WTC11 (cell line): ENCODE measurements at regions not wholly inside any gene's neighbourhood (a gene's known extent, or its start where the extent isn't known, plus 50 kb on each side); places are given as distances from the start of the nearest gene placed in this dataset.

Experiments used
- ATAC-seq: fragments of 200-7000 bp; cut with Tn5 transposase; 2 replicates; pipeline ENCODE4 v1.10.0; 2021; ENCODE audit warnings: mild to moderate bottlenecking, moderate library complexity
- CTCF ChIA-PET: fragments of 300-600 bp; sonication (Branson Sonifier 250); formaldehyde crosslinking; loops from one replicate; lab custom pipeline; 2021; ENCODE audit warnings: antibody characterized with exemption; lab: Charles Lee
- POLR2A ChIA-PET: fragments of 350-600 bp; sonication (Branson Sonifier 250); formaldehyde crosslinking; loops from one replicate; lab custom pipeline; 2021; ENCODE audit warnings: antibody characterized with exemption; lab: Charles Lee
- DNase-seq: peaks from one replicate; pipeline ENCODE4 v3.0.0; 2021; ENCODE audit warnings: low spot score
- H3K27ac Mint-ChIP-seq: 2 replicates; pipeline ENCODE4 v1.8.0; 2021; ENCODE audit warnings: mixed read lengths
- H3K27me3 Mint-ChIP-seq: 2 replicates; pipeline ENCODE4 v1.8.0; 2021; ENCODE audit warnings: low read depth, mild to moderate bottlenecking, moderate library complexity, mixed read lengths
- H3K36me3 Mint-ChIP-seq: 2 replicates; pipeline ENCODE4 v1.8.0; 2021; ENCODE audit warnings: mixed read lengths
- H3K4me1 Mint-ChIP-seq: 2 replicates; pipeline ENCODE4 v1.8.0; 2022; ENCODE audit warnings: mixed read lengths
- H3K4me3 Mint-ChIP-seq: 2 replicates; pipeline ENCODE4 v1.8.0; 2021; ENCODE audit warnings: mild to moderate bottlenecking, moderate library complexity, mixed read lengths
- H3K9me3 Mint-ChIP-seq: 2 replicates; pipeline ENCODE4 v1.8.0; 2021; ENCODE audit warnings: mixed read lengths
- CBFB ChIP-seq: sonication (generic); formaldehyde crosslinking; IDR thresholded peaks from 2 replicates; pipeline ENCODE4 v1.8.1; 2022; ENCODE audit warnings: mild to moderate bottlenecking, low read depth, missing genetic modification reagents
- FOXK1 ChIP-seq: sonication (generic); formaldehyde crosslinking; IDR thresholded peaks from 2 replicates; pipeline ENCODE4 v1.8.0; 2022; ENCODE audit warnings: mild to moderate bottlenecking, moderate library complexity, missing genetic modification reagents
- MYBL2 ChIP-seq: sonication (generic); formaldehyde crosslinking; IDR thresholded peaks from 2 replicates; pipeline ENCODE4 v1.8.1; 2023; ENCODE audit warnings: mild to moderate bottlenecking, moderate library complexity, missing genetic modification reagents
- NFATC4 ChIP-seq: fragments of 250-450 bp; sonication (Bioruptor Pico); IDR thresholded peaks from 2 replicates; pipeline ENCODE4 v1.9.0; 2021; ENCODE audit warnings: mild to moderate bottlenecking
- NFYB ChIP-seq: sonication (generic); formaldehyde crosslinking; conservative IDR thresholded peaks from 2 replicates; pipeline ENCODE4 v1.8.0; 2022; ENCODE audit warnings: low read depth, missing genetic modification reagents
- NR2C2 ChIP-seq: sonication (generic); formaldehyde crosslinking; IDR thresholded peaks from 2 replicates; pipeline ENCODE4 v1.8.0; 2022; ENCODE audit warnings: mild to moderate bottlenecking, missing genetic modification reagents
- SMAD3 ChIP-seq: sonication (generic); formaldehyde crosslinking; IDR thresholded peaks from 2 replicates; pipeline ENCODE4 v1.8.0; 2022; ENCODE audit warnings: missing genetic modification reagents, mild to moderate bottlenecking, borderline replicate concordance
- TCF7 ChIP-seq: sonication (generic); formaldehyde crosslinking; IDR thresholded peaks from 2 replicates; pipeline ENCODE4 v1.8.0; 2022; ENCODE audit warnings: mild to moderate bottlenecking, low read depth, missing genetic modification reagents, moderate library complexity
- ZNF219 ChIP-seq: sonication (generic); formaldehyde crosslinking; IDR thresholded peaks from 2 replicates; pipeline ENCODE4 v1.8.0; 2023; ENCODE audit warnings: missing genetic modification reagents, mild to moderate bottlenecking, borderline replicate concordance
- ZNF263 ChIP-seq: sonication (generic); formaldehyde crosslinking; IDR thresholded peaks from 2 replicates; pipeline ENCODE4 v1.8.1; 2022; ENCODE audit warnings: low read depth, mild to moderate bottlenecking, moderate library complexity, missing genetic modification reagents
- ZNF396 ChIP-seq: fragments of 250-450 bp; sonication (Bioruptor Pico); IDR thresholded peaks from 2 replicates; pipeline ENCODE4 v1.8.0; 2021; ENCODE audit warnings: mild to moderate bottlenecking, moderate library complexity, borderline replicate concordance
- ZNF532 ChIP-seq: fragments of 250-450 bp; sonication (Bioruptor Pico); IDR thresholded peaks from 2 replicates; pipeline ENCODE4 v1.9.0; 2021; ENCODE audit warnings: mild to moderate bottlenecking, borderline replicate concordance
- TF ChIP-seq, protein P1 (sequence below): sonication (generic); formaldehyde crosslinking; IDR thresholded peaks from 2 replicates; pipeline ENCODE4 v1.8.1; 2023; ENCODE audit warnings: mild to moderate bottlenecking, missing genetic modification reagents, moderate library complexity
- TF ChIP-seq, protein P2 (sequence below): sonication (generic); formaldehyde crosslinking; IDR thresholded peaks from 2 replicates; pipeline ENCODE4 v1.8.1; 2023; ENCODE audit warnings: mild to moderate bottlenecking, moderate library complexity, missing genetic modification reagents
- TF ChIP-seq, protein P3 (sequence below): sonication (generic); formaldehyde crosslinking; IDR thresholded peaks from 2 replicates; pipeline ENCODE4 v1.8.0; 2022; ENCODE audit warnings: mild to moderate bottlenecking, missing genetic modification reagents

DNA sequence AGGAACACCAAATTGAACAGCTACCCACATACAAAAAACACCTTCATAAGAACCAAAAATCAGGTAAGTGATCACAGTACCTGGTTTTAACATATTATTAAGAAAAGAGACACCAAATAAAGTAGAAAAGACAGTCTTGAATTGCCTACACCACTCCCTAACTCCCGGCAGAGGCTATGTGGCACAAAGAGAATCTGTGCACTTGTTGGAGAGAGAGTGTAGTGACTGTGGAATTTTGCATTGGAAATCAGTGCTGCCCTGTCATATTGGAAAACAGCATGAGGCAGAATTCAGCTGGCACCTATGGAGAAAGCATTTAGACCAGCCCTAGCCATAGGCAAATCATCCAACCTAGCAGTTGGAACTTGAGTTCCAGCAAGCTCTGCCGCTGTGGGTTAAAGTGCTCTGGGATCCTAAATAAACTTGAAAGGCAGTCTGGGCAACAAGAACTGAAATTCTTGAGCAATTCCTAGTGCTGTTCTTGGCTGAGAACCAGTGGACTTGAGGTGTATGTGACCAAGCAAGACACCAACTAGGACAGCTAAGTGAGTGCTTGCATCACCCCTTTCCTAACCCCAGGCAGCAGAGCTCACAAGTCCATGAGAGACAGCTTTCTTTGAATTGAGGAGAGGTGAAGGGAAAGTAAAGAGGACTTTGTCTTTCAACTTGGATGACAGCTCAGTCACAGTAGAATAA, 969.6 kb upstream of the ALCAM start:
- ATAC-seq = no peak
- Mint-ChIP-seq H3K4me3 (no peak overlapping the region), H3K27me3 (no peaks in the 10 kb centered on the region), H3K27ac (no peak overlapping the region), H3K4me1 (no peaks in the 10 kb centered on the region)
- DNase-seq = no peak
- ChIA-PET CTCF (interaction anchor here (1.3 kb wide), 1 partner anchor 10 kb away, joined by 3 read pairs; no protein-coding TSS in a partner anchor), POLR2A (no interaction called here)
- TF ChIP-seq, protein P1, sequence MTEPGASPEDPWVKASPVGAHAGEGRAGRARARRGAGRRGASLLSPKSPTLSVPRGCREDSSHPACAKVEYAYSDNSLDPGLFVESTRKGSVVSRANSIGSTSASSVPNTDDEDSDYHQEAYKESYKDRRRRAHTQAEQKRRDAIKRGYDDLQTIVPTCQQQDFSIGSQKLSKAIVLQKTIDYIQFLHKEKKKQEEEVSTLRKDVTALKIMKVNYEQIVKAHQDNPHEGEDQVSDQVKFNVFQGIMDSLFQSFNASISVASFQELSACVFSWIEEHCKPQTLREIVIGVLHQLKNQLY (CRISPR knock-in tag) = no peak
- TF ChIP-seq, protein P2, sequence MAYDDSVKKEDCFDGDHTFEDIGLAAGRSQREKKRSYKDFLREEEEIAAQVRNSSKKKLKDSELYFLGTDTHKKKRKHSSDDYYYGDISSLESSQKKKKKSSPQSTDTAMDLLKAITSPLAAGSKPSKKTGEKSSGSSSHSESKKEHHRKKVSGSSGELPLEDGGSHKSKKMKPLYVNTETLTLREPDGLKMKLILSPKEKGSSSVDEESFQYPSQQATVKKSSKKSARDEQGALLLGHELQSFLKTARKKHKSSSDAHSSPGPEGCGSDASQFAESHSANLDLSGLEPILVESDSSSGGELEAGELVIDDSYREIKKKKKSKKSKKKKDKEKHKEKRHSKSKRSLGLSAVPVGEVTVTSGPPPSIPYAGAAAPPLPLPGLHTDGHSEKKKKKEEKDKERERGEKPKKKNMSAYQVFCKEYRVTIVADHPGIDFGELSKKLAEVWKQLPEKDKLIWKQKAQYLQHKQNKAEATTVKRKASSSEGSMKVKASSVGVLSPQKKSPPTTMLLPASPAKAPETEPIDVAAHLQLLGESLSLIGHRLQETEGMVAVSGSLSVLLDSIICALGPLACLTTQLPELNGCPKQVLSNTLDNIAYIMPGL = no peak
- no peak for TF ChIP-seq ZNF532 (CRISPR knock-in tag)
- TF ChIP-seq FOXK1 = no peak
- TF ChIP-seq CBFB = no peak
- TF ChIP-seq, all 79 proteins: peak for 0
- Mint-ChIP-seq H3K9me3 (peaks cover 25% of the 10 kb centered on the region), H3K36me3 (peaks cover 7% of the 10 kb centered on the region)

DNA sequence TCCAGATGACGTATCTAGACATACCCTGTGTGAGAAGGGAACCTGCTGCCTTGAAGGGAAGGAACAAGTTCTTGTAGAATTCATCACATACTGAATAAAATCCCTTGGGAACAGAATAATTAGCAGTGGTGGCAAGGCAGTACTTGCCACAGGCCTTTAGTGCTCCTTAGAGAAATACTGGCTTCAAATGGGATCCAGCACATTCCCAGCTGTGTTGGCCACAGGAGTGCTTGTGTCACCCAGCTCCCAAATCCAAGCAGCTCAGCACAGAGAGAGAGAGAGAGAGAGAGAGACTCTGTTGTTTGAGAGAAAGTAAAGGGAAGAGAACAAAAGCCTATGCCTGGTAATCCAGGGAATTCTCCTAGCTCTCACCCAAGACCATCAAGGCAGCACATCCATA, 969.0 kb upstream of the ALCAM start:
- ATAC-seq (no peak), DNase-seq (no peak)
- CTCF ChIA-PET = interaction anchor here (1.3 kb wide), 1 partner anchor 11 kb away, joined by 3 read pairs; no protein-coding TSS in a partner anchor
- POLR2A ChIA-PET = no interaction called here
- Mint-ChIP-seq H3K36me3 (peaks cover 7% of the 10 kb centered on the region), H3K4me3 (no peak overlapping the region), H3K4me1 (no peaks in the 10 kb centered on the region), H3K27me3 (no peaks in the 10 kb centered on the region), H3K27ac (no peak overlapping the region), H3K9me3 (peaks cover 21% of the 10 kb centered on the region)
- TF ChIP-seq NFATC4 (CRISPR knock-in tag) (no peak), NR2C2 (no peak), ZNF396 (no peak), ZNF219 (no peak), NFYB (CRISPR knock-in tag) (no peak), ZNF263 (no peak), MYBL2 (no peak)
- TF ChIP-seq, protein P3, sequence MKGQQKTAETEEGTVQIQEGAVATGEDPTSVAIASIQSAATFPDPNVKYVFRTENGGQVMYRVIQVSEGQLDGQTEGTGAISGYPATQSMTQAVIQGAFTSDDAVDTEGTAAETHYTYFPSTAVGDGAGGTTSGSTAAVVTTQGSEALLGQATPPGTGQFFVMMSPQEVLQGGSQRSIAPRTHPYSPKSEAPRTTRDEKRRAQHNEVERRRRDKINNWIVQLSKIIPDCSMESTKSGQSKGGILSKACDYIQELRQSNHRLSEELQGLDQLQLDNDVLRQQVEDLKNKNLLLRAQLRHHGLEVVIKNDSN (CRISPR knock-in tag) = no peak

- H3K9me3 Mint-ChIP-seq = peaks cover 32% of the 10 kb centered on the region
- TF ChIP-seq TCF7 (CRISPR knock-in tag) (no peak), SMAD3 (CRISPR knock-in tag) (no peak)
- no peak for DNase-seq
- no peaks in the 10 kb centered on the region for H3K27me3 Mint-ChIP-seq
- H3K4me1 Mint-ChIP-seq = no peaks in the 10 kb centered on the region
- peaks cover 7% of the 10 kb centered on the region for H3K36me3 Mint-ChIP-seq
- no peak overlapping the region for H3K4me3 Mint-ChIP-seq
- H3K27ac Mint-ChIP-seq = no peak overlapping the region
- POLR2A ChIA-PET = no interaction called here
- CTCF ChIA-PET = no interaction called here
- ATAC-seq = no peak
Measured at GRCh38 chr3:104402902-104403301, 963.8 kb upstream of the ALCAM start.
